H1 (cell line): ENCODE measurements at regions not wholly inside any gene's neighbourhood (a gene's known extent, or its start where the extent isn't known, plus 50 kb on each side); places are given as distances from the start of the nearest gene placed in this dataset.

Experiments
- CTCF ChIA-PET: fragments of 300-600 bp; sonication (Branson Sonifier 250); formaldehyde crosslinking; loops from one replicate; lab custom pipeline; 2021; ENCODE audit not compliant: partially characterized antibody; lab: Charles Lee
- POLR2A ChIA-PET: fragments of 300-600 bp; sonication (Branson Sonifier 250); formaldehyde crosslinking; loops from one replicate; lab custom pipeline; 2021; ENCODE audit warnings: inconsistent platforms; ENCODE audit not compliant: partially characterized antibody; lab: Charles Lee
- DNase-seq, 2 experiments: peaks; one replicate each; pipeline versions ENCODE4 v3.0.0 to v3.0.0-alpha.2; 2010 to 2022; ENCODE audit warnings: low spot score in 2 of 2, low read depth in 1 of 2, mixed read lengths in 1 of 2
- FAIRE-seq: peaks from 2 replicates; lab custom pipeline; 2011; peaks lifted over from hg19 to GRCh38; lab: Jason Lieb, UNC
- H2AFZ ChIP-seq: 2 replicates; pipeline ENCODE4 v1.8.1; 2012; ENCODE audit warnings: low read length, inconsistent platforms
- H2AK5ac ChIP-seq: 2 replicates; pipeline ENCODE4 v1.6.1; 2013; ENCODE audit warnings: low read depth, low read length
- H2BK120ac ChIP-seq: replicated peaks from 2 replicates; pipeline ENCODE3; 2013; ENCODE audit warnings: low read depth, low read length, inconsistent platforms
- H2BK12ac ChIP-seq: 2 replicates; pipeline ENCODE4 v1.6.1; 2013; ENCODE audit warnings: low read depth, low read length
- H2BK15ac ChIP-seq: 2 replicates; pipeline ENCODE4 v1.6.1; 2013; ENCODE audit warnings: low read length
- H2BK20ac ChIP-seq: 2 replicates; pipeline ENCODE4 v1.6.1; 2013; ENCODE audit warnings: low read length
- H2BK5ac ChIP-seq: 2 replicates; pipeline ENCODE4 v1.6.1; 2013; ENCODE audit warnings: low read depth, low read length
- H3K14ac ChIP-seq: 2 replicates; pipeline ENCODE4 v1.6.1; 2013; ENCODE audit warnings: inconsistent platforms; ENCODE audit not compliant: insufficient read length
- H3K18ac ChIP-seq: 2 replicates; pipeline ENCODE4 v1.6.1; 2013; ENCODE audit warnings: low read length; ENCODE audit errors: extremely low read depth
- H3K23ac ChIP-seq: 2 replicates; pipeline ENCODE4 v1.6.1; 2013; ENCODE audit warnings: inconsistent platforms; ENCODE audit not compliant: insufficient read length
- H3K23me2 ChIP-seq: 2 replicates; pipeline ENCODE4 v1.6.1; 2013; ENCODE audit warnings: low read depth, low read length
- H3K27ac ChIP-seq: 2 replicates; pipeline ENCODE4 v1.6.1; 2011; ENCODE audit warnings: low read depth, low read length, inconsistent platforms
- H3K27me3 ChIP-seq, 4 experiments: replicated peaks in 1 of 4; 1 replicate in 1 of 4; 2 replicates in 3 of 4; pipeline versions ENCODE4 v1.6.1 to v1.8.1; 2011 to 2013; ENCODE audit warnings: low read length in 3 of 4, mild to moderate bottlenecking in 3 of 4, inconsistent platforms in 2 of 4, mixed read lengths in 2 of 4, moderate library complexity in 1 of 4; ENCODE audit not compliant: control insufficient read depth in 3 of 4, insufficient read depth in 3 of 4; ENCODE audit errors: extremely low read depth in 1 of 4
- H3K36me3 ChIP-seq, 4 experiments: 2 replicates each; pipeline versions ENCODE4 v1.6.1 to v1.8.1; 2011 to 2013; ENCODE audit warnings: mild to moderate bottlenecking in 4 of 4, low read length in 3 of 4, moderate library complexity in 2 of 4, control low read depth in 1 of 4, inconsistent platforms in 1 of 4; ENCODE audit not compliant: insufficient read depth in 4 of 4, control insufficient read depth in 2 of 4
- H3K4ac ChIP-seq: replicated peaks from 2 replicates; pipeline ENCODE3; 2013; ENCODE audit warnings: low read length, low read depth, mixed read lengths, inconsistent platforms; ENCODE audit not compliant: insufficient read length
- H3K4me1 ChIP-seq, 4 experiments: replicated peaks in 1 of 4; 1 replicate in 1 of 4; 2 replicates in 3 of 4; pipeline versions ENCODE4 v1.6.1 to v1.8.1; 2011 to 2013; ENCODE audit warnings: low read length in 3 of 4, inconsistent platforms in 2 of 4, mixed read lengths in 1 of 4; ENCODE audit not compliant: insufficient read depth in 4 of 4, control insufficient read depth in 3 of 4
- H3K4me2 ChIP-seq, 2 experiments: 2 replicates each; pipeline versions ENCODE4 v1.6.1 to v1.8.1; 2011 to 2013; ENCODE audit warnings: low read depth in 2 of 2, low read length in 2 of 2, control low read depth in 1 of 2, inconsistent platforms in 1 of 2, mild to moderate bottlenecking in 1 of 2; ENCODE audit not compliant: insufficient read depth in 1 of 2
- H3K4me3 ChIP-seq, 4 experiments: fragments of 200-600, 300-600 bp in 1 of 4; sonication (generic), shearing (Covaris generic), sonication (Bioruptor Twin) in 1 of 4; 2 replicates each; pipeline versions ENCODE4 v1.5.1 to v1.8.1; 2011 to 2016; ENCODE audit warnings: low read length in 4 of 4, low read depth in 3 of 4, control low read depth in 2 of 4, inconsistent platforms in 2 of 4, mild to moderate bottlenecking in 2 of 4, mixed read lengths in 1 of 4, moderate library complexity in 1 of 4; ENCODE audit not compliant: insufficient read depth in 2 of 4; ENCODE audit errors: extremely low read depth in 1 of 4
- H3K56ac ChIP-seq: replicated peaks from 2 replicates; pipeline ENCODE3; 2013; ENCODE audit warnings: low read depth, mild to moderate bottlenecking, mixed read lengths, low read length, inconsistent platforms; ENCODE audit not compliant: insufficient read length
- H3K79me1 ChIP-seq: 2 replicates; pipeline ENCODE4 v1.6.1; 2013; ENCODE audit warnings: low read depth, low read length, control low read depth
- H3K79me2 ChIP-seq, 2 experiments: 2 replicates each; pipeline versions ENCODE4 v1.6.1 to v1.8.1; 2012 to 2013; ENCODE audit warnings: low read length in 2 of 2, mild to moderate bottlenecking in 2 of 2, inconsistent platforms in 1 of 2; ENCODE audit not compliant: insufficient read depth in 2 of 2, control insufficient read depth in 1 of 2
- H3K9ac ChIP-seq, 4 experiments: replicated peaks in 1 of 4; 1 replicate in 1 of 4; 2 replicates in 3 of 4; pipeline versions ENCODE4 v1.6.1 to v1.8.1; 2011 to 2013; ENCODE audit warnings: low read depth in 3 of 4, low read length in 3 of 4, control low read depth in 2 of 4, mild to moderate bottlenecking in 2 of 4, moderate library complexity in 2 of 4, inconsistent platforms in 1 of 4; ENCODE audit errors: extremely low read depth in 1 of 4
- H3K9me3 ChIP-seq, 2 experiments: 2 replicates each; pipeline versions ENCODE4 v1.6.1 to v1.8.1; 2012 to 2013; ENCODE audit warnings: mild to moderate bottlenecking in 2 of 2, moderate library complexity in 2 of 2, control low read depth in 1 of 2, inconsistent platforms in 1 of 2, low read depth in 1 of 2, low read length in 1 of 2, mixed read lengths in 1 of 2; ENCODE audit not compliant: insufficient read depth in 2 of 2
- H4K20me1 ChIP-seq, 2 experiments: replicated peaks in 1 of 2; 2 replicates each; pipeline versions ENCODE3 to v1.8.1; 2011 to 2013; ENCODE audit warnings: inconsistent platforms in 2 of 2, low read length in 2 of 2, mild to moderate bottlenecking in 1 of 2; ENCODE audit not compliant: insufficient read depth in 2 of 2, control insufficient read depth in 1 of 2
- H4K5ac ChIP-seq: 2 replicates; pipeline ENCODE4 v1.6.1; 2013; ENCODE audit warnings: low read length, low read depth, mixed read lengths, inconsistent platforms; ENCODE audit not compliant: insufficient read length
- H4K8ac ChIP-seq: 2 replicates; pipeline ENCODE4 v1.8.0; 2013; ENCODE audit warnings: mild to moderate bottlenecking, moderate library complexity, low read length, inconsistent platforms; ENCODE audit not compliant: insufficient read depth; ENCODE audit errors: extremely low read depth
- H4K91ac ChIP-seq: replicated peaks from 2 replicates; pipeline ENCODE3; 2013; ENCODE audit warnings: low read length, mixed read lengths, inconsistent platforms; ENCODE audit not compliant: insufficient read length
- CBX5 ChIP-seq: fragments of 300-800, 300-1000 bp; sonication (generic); IDR thresholded peaks from 2 replicates; pipeline ENCODE4 v1.7.1; 2016; ENCODE audit warnings: antibody characterized with exemption, low read length, low read depth
- CTBP2 ChIP-seq: IDR thresholded peaks from 2 replicates; pipeline ENCODE4 v1.7.0; 2011; ENCODE audit warnings: borderline replicate concordance, mild to moderate bottlenecking, moderate library complexity, mixed read lengths, low read length; ENCODE audit not compliant: insufficient read depth, insufficient read length
- EGR1 ChIP-seq: IDR thresholded peaks from 2 replicates; pipeline ENCODE4 v1.6.1; 2011; ENCODE audit warnings: low read depth, low read length, borderline replicate concordance
- FOSL1 ChIP-seq: IDR thresholded peaks from 2 replicates; pipeline ENCODE4 v1.6.1; 2011; ENCODE audit warnings: mild to moderate bottlenecking, low read depth, low read length, moderate library complexity; ENCODE audit not compliant: insufficient read depth
- WGBS, 2 experiments: shearing (Covaris generic) in 1 of 2; methylation state at CpG; one replicate each; pipeline versions ENCODE4 v1.1.6 to v1.1.7; 2013 to 2015; ENCODE audit warnings: low lambda C conversion rate in 2 of 2, mixed read lengths in 2 of 2, inconsistent platforms in 1 of 2, low coverage in 1 of 2, missing lambda C conversion rate in 1 of 2; ENCODE audit not compliant: insufficient replicate concordance in 2 of 2, insufficient coverage in 1 of 2, insufficient read length in 1 of 2; ENCODE audit errors: extremely low coverage in 1 of 2, missing lambda C conversion rate in 1 of 2; 5-methylcytosine and 5-hydroxymethylcytosine counted together

- Histone ChIP-seq H3K56ac (no peak overlapping the region), H3K14ac (no peak overlapping the region), H3K27me3 (no peaks in the 10 kb centered on the region), H4K5ac (no peak overlapping the region), H3K4me1 (peaks cover 0 to 5% (median 3%) of the 10 kb centered on the region in 4 experiments; a peak in 4 of 7 replicates), H3K9me3 (no peaks in the 10 kb centered on the region), H2AFZ (no peak overlapping the region), H3K4ac (no peak overlapping the region), H2BK120ac (no peak overlapping the region), H3K9ac (no peak overlapping the region), H3K27ac (no peak overlapping the region), H4K20me1 (no peaks in the 10 kb centered on the region), H3K79me2 (no peaks in the 10 kb centered on the region), H3K23me2 (no peaks in the 10 kb centered on the region), H3K4me2 (no peak overlapping the region), H3K36me3 (no peaks in the 10 kb centered on the region), H2BK5ac (no peak overlapping the region), H4K8ac (no peak overlapping the region), H3K79me1 (no peaks in the 10 kb centered on the region), H2BK12ac (no peak overlapping the region), H2BK15ac (no peak overlapping the region), H2BK20ac (no peak overlapping the region), H2AK5ac (no peak overlapping the region), H3K18ac (no peak overlapping the region), H4K91ac (no peak overlapping the region), H3K4me3 (no peak overlapping the region), H3K23ac (no peak overlapping the region)
- DNase-seq (no peak), FAIRE-seq (no peak)
- CTCF ChIA-PET: interaction anchor here (0.6 to 1.3 kb wide), 2 partner anchors 177 to 344 kb away, joined by 3 read pairs; no protein-coding TSS in a partner anchor
- TF ChIP-seq EGR1 (no peak), CBX5 (no peak), FOSL1 (no peak), CTBP2 (no peak)
- POLR2A ChIA-PET: no interaction called here
- 99% methylated on average over 5 of the region's 5 CpGs; no CpG with 5 or more reads in 1 of the 2 experiments for WGBS, 2 experiments
Measured at GRCh38 chr6:11943060-11943459, 69.1 kb upstream of the HIVEP1 start.
